ENCODE measurements at regions not wholly inside any gene's neighbourhood (a gene's known extent, or its start where the extent isn't known, plus 50 kb on each side); places are given as distances from the start of the nearest gene placed in this dataset.

- TF ChIP-seq ZNF140 (tag by site-specific recombination; IDR thresholded peaks at IDR 0.05) (no peak), ZNF146 (tag by site-specific recombination; IDR thresholded peaks at IDR 0.05) (no peak), ZNF747 (tag by site-specific recombination; IDR thresholded peaks at IDR 0.05) (no peak), CTCF (tag by site-specific recombination; IDR thresholded peaks at IDR 0.05) (no peak), MYNN (tag by site-specific recombination; IDR thresholded peaks at IDR 0.05; ENCODE audit: borderline replicate concordance) (no peak), ZNF223 (tag by site-specific recombination; IDR thresholded peaks at IDR 0.05) (no peak), ZNF341 (tag by site-specific recombination; IDR thresholded peaks at IDR 0.05; ENCODE audit: low read depth) (no peak), ZNF514 (tag by site-specific recombination; IDR thresholded peaks at IDR 0.05) (no peak), SP2 (tag by site-specific recombination; IDR thresholded peaks at IDR 0.05) (no peak), ZBTB26 (tag by site-specific recombination; optimal IDR thresholded peaks at IDR 0.05) (no peak), ZBTB11 (tag by site-specific recombination; conservative IDR thresholded peaks at IDR 0.05; ENCODE audit: low read depth) (no peak)
These were observed 98.6 kb upstream of the RSPO3 start for GRCh38 chr6:127019828-127020227.

All from HEK293 (cell line).